HAP-1 (cell line): ENCODE measurements at regions not wholly inside any gene's neighbourhood (a gene's known extent, or its start where the extent isn't known, plus 50 kb on each side); places are given as distances from the start of the nearest gene placed in this dataset.

Experiments used
- DNase-seq, 2 experiments: peaks; one replicate each; pipeline ENCODE4 v3.0.0-alpha.2; 2016 to 2020; ENCODE audit warnings: low spot score in 2 of 2
- H3K27me3 ChIP-seq: fragments of 250-450 bp; sonication (Bioruptor Pico); 2 replicates; pipeline ENCODE4 v1.5.1; 2020; ENCODE audit warnings: low read depth, mild to moderate bottlenecking, moderate library complexity
- H3K36me3 ChIP-seq: fragments of 250-450 bp; sonication (Bioruptor Pico); replicated peaks from 2 replicates; pipeline ENCODE4 v1.5.1; 2020; ENCODE audit warnings: mild to moderate bottlenecking
- H3K4me1 ChIP-seq: fragments of 250-450 bp; sonication (Bioruptor Pico); 2 replicates; pipeline ENCODE4 v1.5.1; 2020; ENCODE audit warnings: mild to moderate bottlenecking
- H3K4me3 ChIP-seq: fragments of 250-450 bp; sonication (Bioruptor Pico); 2 replicates; pipeline ENCODE4 v1.5.1; 2020; ENCODE audit warnings: mild to moderate bottlenecking, moderate library complexity
- H3K9me3 ChIP-seq: fragments of 250-450 bp; sonication (Bioruptor Pico); 2 replicates; pipeline ENCODE4 v1.5.1; 2020; ENCODE audit warnings: mild to moderate bottlenecking, moderate library complexity
- in situ Hi-C: fragments of 300-500 bp; cut with MboI; formaldehyde crosslinking; loops from 3 replicates; pipeline ENCODE4 v1.14.3; 2020; ENCODE audit warnings: low sequenced_read_pairs, inconsistent platforms, mixed read lengths

GRCh38 chr3:135622656-135623055, 342.9 kb upstream of the PPP2R3A start:
- no peaks in the 10 kb centered on the region for H3K9me3 ChIP-seq
- no peaks in the 10 kb centered on the region for H3K36me3 ChIP-seq
- 0 out of 2 replicates have a peak, but pooled peaks cover 2% of the 10 kb centered on the region for H3K27me3 ChIP-seq
- H3K4me3 ChIP-seq: no peak overlapping the region
- in situ Hi-C loops: no loop called here
- H3K4me1 ChIP-seq: no peaks in the 10 kb centered on the region
- DNase-seq: no peak

- no peak overlapping the region for H3K4me3 ChIP-seq
- H3K4me1 ChIP-seq: no peaks in the 10 kb centered on the region
- H3K36me3 ChIP-seq: no peaks in the 10 kb centered on the region
- no peaks in the 10 kb centered on the region for H3K9me3 ChIP-seq
- 0 out of 2 replicates have a peak, but pooled peaks cover 2% of the 10 kb centered on the region for H3K27me3 ChIP-seq
- no peak for DNase-seq
- in situ Hi-C loops: no loop called here
These were observed 342.0 kb upstream of the PPP2R3A start for GRCh38 chr3:135623558-135623957.

GRCh38 chr3:135627057-135627456, 338.5 kb upstream of the PPP2R3A start:
- in situ Hi-C loops: no loop called here
- 0 out of 2 replicates have a peak, but pooled peaks cover 2% of the 10 kb centered on the region for H3K27me3 ChIP-seq

GRCh38 chr3:135629701-135630408, 335.7 kb upstream of the PPP2R3A start:
- H3K9me3 ChIP-seq: no peaks in the 10 kb centered on the region
- no peak overlapping the region for H3K4me3 ChIP-seq
- no peaks in the 10 kb centered on the region for H3K36me3 ChIP-seq
- DNase-seq: no peak
- H3K4me1 ChIP-seq: no peaks in the 10 kb centered on the region
- no peaks in the 10 kb centered on the region for H3K27me3 ChIP-seq
- in situ Hi-C loops: no loop called here

More at GRCh38 chr3:135627057-135627456, 338.5 kb upstream of the PPP2R3A start:
- Histone ChIP-seq H3K4me3 (no peak overlapping the region), H3K9me3 (no peaks in the 10 kb centered on the region), H3K36me3 (no peaks in the 10 kb centered on the region), H3K4me1 (no peaks in the 10 kb centered on the region)
- DNase-seq: no peak

GRCh38 chr3:135632556-135633065, 332.9 kb upstream of the PPP2R3A start:
- H3K36me3 ChIP-seq: no peaks in the 10 kb centered on the region
- in situ Hi-C loops: no loop called here
- no peak overlapping the region for H3K4me3 ChIP-seq
- no peaks in the 10 kb centered on the region for H3K9me3 ChIP-seq
- DNase-seq: no peak
- no peaks in the 10 kb centered on the region for H3K27me3 ChIP-seq
- H3K4me1 ChIP-seq: no peaks in the 10 kb centered on the region

GRCh38 chr3:135633078-135633477, 332.4 kb upstream of the PPP2R3A start:
- Histone ChIP-seq H3K4me1 (no peaks in the 10 kb centered on the region), H3K4me3 (no peak overlapping the region), H3K27me3 (no peaks in the 10 kb centered on the region), H3K9me3 (no peaks in the 10 kb centered on the region), H3K36me3 (no peaks in the 10 kb centered on the region)
- no peak for DNase-seq
- in situ Hi-C loops: no loop called here

- no peak for DNase-seq
- Histone ChIP-seq H3K4me3 (no peak overlapping the region), H3K36me3 (no peaks in the 10 kb centered on the region), H3K27me3 (no peaks in the 10 kb centered on the region), H3K9me3 (no peaks in the 10 kb centered on the region), H3K4me1 (no peaks in the 10 kb centered on the region)
- in situ Hi-C loops: no loop called here
These were observed 328.9 kb upstream of the PPP2R3A start for GRCh38 chr3:135636596-135636995.

GRCh38 chr3:135637013-135637412, 328.5 kb upstream of the PPP2R3A start:
- Histone ChIP-seq H3K27me3 (no peaks in the 10 kb centered on the region), H3K4me3 (no peak overlapping the region), H3K4me1 (no peaks in the 10 kb centered on the region), H3K9me3 (no peaks in the 10 kb centered on the region), H3K36me3 (no peaks in the 10 kb centered on the region)
- in situ Hi-C loops: no loop called here
- no peak for DNase-seq

- no peaks in the 10 kb centered on the region for H3K9me3 ChIP-seq
- DNase-seq: no peak
- in situ Hi-C loops: no loop called here
These were observed 323.8 kb upstream of the PPP2R3A start for GRCh38 chr3:135641761-135642160.

GRCh38 chr3:135645541-135645940, 320.0 kb upstream of the PPP2R3A start:
- Histone ChIP-seq H3K36me3 (no peaks in the 10 kb centered on the region), H3K4me1 (no peaks in the 10 kb centered on the region), H3K9me3 (no peaks in the 10 kb centered on the region), H3K4me3 (no peak overlapping the region), H3K27me3 (no peaks in the 10 kb centered on the region)
- in situ Hi-C loops: no loop called here
- DNase-seq: no peak

More at GRCh38 chr3:135641761-135642160, 323.8 kb upstream of the PPP2R3A start:
- Histone ChIP-seq H3K27me3 (no peaks in the 10 kb centered on the region), H3K36me3 (no peaks in the 10 kb centered on the region), H3K4me3 (no peak overlapping the region), H3K4me1 (no peaks in the 10 kb centered on the region)

GRCh38 chr3:135646873-135647272, 318.7 kb upstream of the PPP2R3A start:
- Histone ChIP-seq H3K9me3 (no peaks in the 10 kb centered on the region), H3K4me3 (no peak overlapping the region), H3K27me3 (no peaks in the 10 kb centered on the region), H3K36me3 (no peaks in the 10 kb centered on the region), H3K4me1 (no peaks in the 10 kb centered on the region)
- DNase-seq: no peak
- in situ Hi-C loops: no loop called here

- Histone ChIP-seq H3K9me3 (no peaks in the 10 kb centered on the region), H3K27me3 (no peaks in the 10 kb centered on the region), H3K4me3 (no peak overlapping the region), H3K4me1 (no peaks in the 10 kb centered on the region), H3K36me3 (no peaks in the 10 kb centered on the region)
- no peak for DNase-seq
- in situ Hi-C loops: no loop called here
These were observed 316.2 kb upstream of the PPP2R3A start for GRCh38 chr3:135649361-135649760.

- Histone ChIP-seq H3K36me3 (no peaks in the 10 kb centered on the region), H3K4me3 (no peak overlapping the region), H3K4me1 (no peaks in the 10 kb centered on the region), H3K27me3 (no peaks in the 10 kb centered on the region), H3K9me3 (no peaks in the 10 kb centered on the region)
- in situ Hi-C loops: no loop called here
- no peak for DNase-seq
These were observed 315.2 kb upstream of the PPP2R3A start for GRCh38 chr3:135650309-135650708.

GRCh38 chr3:135652388-135652787, 313.1 kb upstream of the PPP2R3A start:
- no peak overlapping the region for H3K4me3 ChIP-seq
- no peak for DNase-seq
- no peaks in the 10 kb centered on the region for H3K9me3 ChIP-seq
- in situ Hi-C loops: no loop called here
- no peaks in the 10 kb centered on the region for H3K27me3 ChIP-seq
- H3K4me1 ChIP-seq: no peaks in the 10 kb centered on the region
- H3K36me3 ChIP-seq: no peaks in the 10 kb centered on the region
